Caki2 (cell line): ENCODE measurements at regions not wholly inside any gene's neighbourhood (a gene's known extent, or its start where the extent isn't known, plus 50 kb on each side); places are given as distances from the start of the nearest gene placed in this dataset.

Source experiments
- DNase-seq: peaks from one replicate; pipeline ENCODE4 v3.0.0-alpha.2; 2015; ENCODE audit warnings: low read depth
- in situ Hi-C: cut with HindIII; loops from 2 replicates; pipeline ENCODE4 v1.10.0; 2016; ENCODE audit warnings: low sequenced_read_pairs, low pct_unique_long_range_greater_than_20kb, mixed read lengths

DNA sequence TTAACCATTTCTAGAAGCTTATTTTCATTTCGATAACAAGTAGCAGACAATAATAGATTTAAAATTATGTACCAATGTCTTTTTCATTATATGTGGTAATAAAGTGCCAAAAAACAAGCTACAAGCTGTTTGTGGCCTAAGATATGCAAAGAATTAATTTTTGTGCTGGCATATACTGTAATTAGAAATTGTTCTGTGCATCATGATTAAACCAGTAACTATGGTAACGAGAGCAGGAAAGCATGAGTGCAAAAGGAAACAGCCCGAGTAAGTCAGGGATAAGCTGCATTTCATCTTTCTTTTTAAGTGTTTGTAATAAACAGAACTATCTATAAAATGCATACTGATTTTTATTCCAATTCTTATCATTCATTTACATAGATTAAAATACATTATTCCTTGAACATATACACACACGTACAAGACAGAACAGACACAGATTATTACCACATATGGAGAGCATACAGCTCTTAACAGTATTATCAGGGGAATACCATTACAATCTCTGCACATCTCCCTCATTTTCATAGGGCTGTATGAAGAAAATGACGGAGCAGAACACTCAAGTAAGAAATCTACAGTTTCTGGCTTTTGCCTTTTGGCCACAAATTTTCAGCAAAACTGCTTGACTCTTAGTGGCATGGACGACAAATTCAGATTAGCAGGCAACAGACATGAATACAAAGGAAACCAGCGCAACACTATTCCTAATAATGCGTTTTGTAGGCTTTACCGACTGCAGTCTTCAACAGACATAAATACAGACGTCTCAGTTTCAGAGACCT, 121.3 kb upstream of the WDR17 start:
- no peak for DNase-seq
- in situ Hi-C loops, result no loop called here

DNA sequence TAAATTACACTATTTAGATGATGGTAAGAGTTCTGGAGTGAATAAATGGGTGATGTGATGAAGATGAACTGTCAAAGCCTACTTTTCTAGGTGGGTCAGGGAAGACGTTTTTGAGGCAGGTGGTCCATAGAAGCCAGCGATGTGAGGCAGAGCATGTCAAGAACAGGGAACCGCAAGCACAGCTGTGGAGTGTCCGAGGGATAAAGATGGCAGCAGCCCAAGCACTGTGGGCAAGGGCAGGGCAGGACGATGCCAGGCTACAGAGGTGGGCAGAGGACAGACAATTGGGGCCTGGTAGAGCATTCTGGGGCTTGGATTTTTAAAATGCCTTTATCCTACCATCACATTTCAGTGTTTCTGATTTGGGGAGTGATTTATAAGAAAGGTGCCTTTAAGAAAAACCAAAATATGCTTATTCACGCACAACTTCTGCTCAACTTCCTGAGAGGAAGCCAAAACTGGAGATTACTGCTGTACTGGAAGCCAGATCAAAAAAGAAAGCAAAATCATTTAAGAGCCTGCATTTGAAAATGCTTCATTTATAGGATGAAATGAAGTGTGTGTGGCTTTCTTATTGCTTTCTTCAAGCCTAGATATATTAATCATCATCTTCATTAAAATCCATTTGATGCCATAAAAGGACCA, 119.0 kb upstream of the WDR17 start:
- in situ Hi-C loops, result no loop called here

DNA sequence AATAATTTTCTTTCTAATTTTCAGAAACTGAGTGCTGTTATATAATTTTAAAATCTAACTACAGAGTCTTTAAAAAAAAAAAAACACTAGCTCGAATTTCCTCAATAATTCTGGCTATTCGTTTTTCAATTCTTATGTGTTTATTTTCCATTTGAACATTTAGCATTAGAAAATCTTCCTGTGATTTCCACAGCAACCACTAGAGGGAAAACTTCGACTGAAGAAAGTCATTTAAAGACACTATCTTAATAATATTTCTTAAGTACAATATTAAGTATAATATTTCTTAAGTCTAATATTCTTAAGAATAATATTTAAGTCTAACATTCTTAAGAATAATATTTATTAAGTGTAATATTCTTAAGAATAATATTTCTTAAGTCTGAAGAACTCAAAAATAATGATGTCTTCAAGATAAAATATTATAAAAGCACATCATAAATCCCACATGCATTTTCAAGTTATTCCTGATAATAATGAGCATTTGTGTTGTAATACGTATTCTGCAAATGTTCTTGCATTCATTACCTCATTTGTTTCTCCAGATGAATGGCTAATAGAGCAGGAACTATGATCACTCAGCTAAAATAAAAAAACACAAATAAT, 118.4 kb upstream of the WDR17 start:
- DNase-seq, result no peak
- in situ Hi-C loops, result no loop called here

More for the DNA sequence above, 119.0 kb upstream of the WDR17 start:
- DNase-seq, result no peak

DNA sequence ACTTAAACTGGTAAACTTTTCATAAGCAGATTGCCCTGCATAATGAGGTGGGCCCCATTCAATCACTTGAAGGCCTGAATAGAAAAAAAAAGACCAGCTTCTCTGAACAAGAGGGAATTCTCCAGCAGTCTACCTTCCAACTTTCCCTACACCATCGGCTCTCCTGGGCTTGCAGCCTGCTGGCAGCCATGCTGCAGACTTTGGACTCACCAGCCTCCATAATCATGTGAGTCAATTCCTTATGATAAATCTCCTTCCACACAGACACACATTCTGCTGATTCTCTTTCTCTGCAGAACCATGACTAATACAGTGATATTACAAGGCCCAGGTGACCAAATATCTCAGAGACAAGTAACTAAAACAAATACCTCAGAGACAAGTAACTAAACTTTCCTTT, 113.8 kb upstream of the WDR17 start:
- DNase-seq, result peak; percentile 45
- in situ Hi-C loops, result no loop called here

DNA sequence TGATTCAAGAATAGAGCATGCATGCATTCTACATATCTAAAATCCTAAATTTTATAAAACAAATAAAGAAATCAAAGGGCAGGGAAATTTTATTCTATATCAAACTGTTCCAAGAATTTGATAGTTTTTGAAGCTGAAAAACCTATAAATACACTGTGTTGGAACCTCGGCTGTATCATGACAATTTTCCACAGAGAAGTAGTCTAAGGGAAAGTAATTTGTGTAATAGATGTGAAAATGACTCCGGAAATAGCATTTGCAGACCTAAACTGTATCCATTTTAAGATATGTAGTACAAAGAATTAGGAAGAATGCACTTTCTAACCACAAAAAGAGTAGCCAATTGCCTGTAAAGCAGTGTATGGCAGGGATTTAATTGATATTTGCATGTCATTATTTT, 112.5 kb upstream of the WDR17 start:
- no peak for DNase-seq
- in situ Hi-C loops, result no loop called here

DNA sequence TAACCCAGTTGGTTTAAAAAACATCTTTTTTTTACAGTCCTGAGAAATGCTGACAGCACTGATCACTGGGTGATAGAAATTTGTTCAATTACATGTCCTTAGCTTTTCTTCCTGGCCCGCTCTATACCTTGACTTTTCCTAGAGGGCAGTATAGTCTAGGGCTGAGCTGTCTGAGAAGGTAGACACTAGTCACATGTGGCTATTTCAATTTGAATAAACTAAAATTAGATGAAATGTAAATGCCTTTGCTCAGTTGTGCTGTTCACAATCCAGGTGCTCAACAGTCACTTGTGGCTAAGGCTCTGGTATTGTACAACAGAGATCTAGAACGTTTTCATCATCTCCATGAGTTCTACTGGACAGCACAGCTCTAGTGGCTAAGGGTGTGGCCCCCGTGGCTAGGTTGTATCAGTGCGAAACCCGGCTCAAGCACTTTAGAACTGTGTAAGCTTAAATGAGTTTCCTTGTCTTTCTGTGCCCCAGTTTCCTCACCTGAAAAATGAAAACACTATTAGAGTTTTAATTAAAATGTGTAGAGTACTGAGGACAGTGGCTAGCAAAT, 111.6 kb upstream of the WDR17 start:
- in situ Hi-C loops, result no loop called here
- no peak for DNase-seq

DNA sequence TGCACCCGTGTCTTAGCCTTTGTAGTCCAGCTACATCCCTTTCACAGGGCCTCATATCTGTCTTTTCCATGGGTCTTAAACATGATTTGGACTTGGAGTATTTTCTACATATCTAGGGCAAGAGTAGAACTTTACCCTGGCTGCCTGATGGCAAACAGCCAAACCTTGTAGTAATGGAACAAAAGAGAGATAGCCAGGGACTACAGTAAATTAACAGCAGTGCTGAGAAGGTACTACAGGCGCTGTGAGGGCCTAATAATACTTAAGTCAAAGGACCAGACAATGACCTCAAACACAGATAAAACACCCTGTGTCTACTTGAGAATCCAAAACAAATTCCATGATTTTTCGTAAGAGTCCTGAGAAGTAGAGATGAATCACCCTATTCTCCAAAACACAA, 111.0 kb upstream of the WDR17 start:
- in situ Hi-C loops, result no loop called here
- no peak for DNase-seq

DNA sequence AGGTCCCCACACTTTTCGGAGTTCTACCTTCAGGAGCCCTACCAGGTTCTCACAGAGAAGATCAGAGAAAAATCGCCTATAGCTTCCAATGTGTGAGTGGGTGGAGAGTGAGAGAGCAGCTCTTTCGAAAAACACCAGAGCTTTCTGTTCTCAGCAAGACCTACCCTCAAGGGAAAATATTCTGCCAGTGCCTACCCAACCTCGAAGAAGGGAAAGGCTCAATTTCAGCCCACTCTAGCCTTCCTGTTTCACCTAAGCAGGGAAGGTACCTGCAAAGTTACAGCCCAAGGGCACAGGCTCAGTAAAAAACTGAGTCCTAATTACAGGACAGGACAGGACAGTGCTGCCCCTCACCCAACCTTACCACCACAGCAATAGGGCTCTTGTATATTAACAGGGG, 104.0 kb upstream of the WDR17 start:
- in situ Hi-C loops, result no loop called here
- DNase-seq, result no peak

DNA sequence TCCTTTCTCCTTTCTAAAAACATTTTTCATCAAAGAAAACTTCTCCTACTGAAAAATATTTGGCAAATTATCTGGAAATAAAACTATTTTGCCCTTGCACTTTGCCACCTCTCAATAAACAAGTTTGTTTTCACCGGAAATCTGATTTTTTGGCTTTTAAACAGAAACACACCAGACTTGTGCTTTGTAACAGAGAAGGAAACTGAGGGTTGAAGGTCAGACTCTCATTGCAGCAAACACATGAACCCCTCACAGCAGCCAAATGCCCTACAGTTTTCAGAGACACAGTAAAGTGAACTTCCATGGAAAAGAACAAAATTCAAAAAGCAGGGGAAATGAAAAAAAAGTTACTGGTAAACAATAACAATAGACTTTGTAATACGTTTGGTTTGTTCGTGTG, 95.6 kb upstream of the WDR17 start:
- in situ Hi-C loops, result no loop called here
- DNase-seq, result no peak

DNA sequence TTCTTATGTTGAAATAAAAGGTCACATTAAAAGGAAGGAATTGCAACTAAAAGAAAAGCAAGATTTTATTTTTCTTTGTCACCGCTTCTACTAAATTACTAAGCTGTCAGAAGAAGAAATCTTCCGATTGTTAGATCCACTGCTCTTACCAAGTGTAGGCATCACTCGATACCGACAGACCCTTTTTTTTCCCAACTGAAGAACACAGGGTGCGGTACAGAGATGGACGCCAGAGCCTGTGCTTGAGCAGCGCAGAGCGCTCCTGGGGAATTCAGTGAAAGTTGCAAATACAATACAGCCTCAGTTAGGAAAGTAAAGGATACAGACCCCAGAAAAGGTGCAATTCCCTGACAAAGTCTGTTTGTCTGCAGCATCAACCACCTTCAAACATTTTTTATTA, 94.9 kb upstream of the WDR17 start:
- DNase-seq, result no peak
- in situ Hi-C loops, result no loop called here

DNA sequence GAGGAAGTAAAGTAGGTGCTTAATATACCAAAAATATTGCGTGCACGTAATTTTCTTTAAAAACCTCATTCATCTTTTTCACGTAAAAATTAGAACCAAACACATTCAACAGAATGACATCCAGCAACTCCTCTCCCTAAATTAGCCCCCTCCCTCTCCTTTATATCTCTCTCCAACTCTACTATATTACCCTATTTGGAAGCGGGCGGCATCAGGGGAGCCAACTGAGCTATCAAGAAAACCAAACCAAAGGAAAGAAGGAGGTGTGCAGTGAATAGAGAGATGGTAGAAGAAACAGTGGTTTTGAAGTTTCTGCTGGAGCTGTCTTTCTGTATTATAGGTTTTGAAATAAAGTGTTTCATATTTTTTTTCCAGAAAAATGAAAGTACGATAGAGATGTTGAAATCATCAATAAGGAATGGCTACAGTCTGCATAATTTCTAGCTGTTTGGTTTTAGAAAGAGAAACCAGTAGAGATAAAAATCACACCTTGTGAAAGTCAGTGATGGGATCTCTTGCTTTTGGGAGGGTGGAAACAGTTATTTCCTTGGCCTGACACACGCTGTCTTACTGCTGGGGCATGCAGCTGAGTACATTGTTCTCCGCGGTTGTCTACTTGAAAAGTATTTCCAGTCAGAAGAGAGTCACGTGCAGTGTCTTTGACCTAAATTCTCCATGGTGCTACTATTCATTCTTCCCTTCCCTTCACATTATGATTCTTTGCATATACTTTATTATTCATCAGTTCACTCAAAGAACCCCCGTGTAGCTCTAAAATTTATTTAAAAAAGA, 94.1 kb upstream of the WDR17 start:
- in situ Hi-C loops, result no loop called here
- DNase-seq, result no peak

DNA sequence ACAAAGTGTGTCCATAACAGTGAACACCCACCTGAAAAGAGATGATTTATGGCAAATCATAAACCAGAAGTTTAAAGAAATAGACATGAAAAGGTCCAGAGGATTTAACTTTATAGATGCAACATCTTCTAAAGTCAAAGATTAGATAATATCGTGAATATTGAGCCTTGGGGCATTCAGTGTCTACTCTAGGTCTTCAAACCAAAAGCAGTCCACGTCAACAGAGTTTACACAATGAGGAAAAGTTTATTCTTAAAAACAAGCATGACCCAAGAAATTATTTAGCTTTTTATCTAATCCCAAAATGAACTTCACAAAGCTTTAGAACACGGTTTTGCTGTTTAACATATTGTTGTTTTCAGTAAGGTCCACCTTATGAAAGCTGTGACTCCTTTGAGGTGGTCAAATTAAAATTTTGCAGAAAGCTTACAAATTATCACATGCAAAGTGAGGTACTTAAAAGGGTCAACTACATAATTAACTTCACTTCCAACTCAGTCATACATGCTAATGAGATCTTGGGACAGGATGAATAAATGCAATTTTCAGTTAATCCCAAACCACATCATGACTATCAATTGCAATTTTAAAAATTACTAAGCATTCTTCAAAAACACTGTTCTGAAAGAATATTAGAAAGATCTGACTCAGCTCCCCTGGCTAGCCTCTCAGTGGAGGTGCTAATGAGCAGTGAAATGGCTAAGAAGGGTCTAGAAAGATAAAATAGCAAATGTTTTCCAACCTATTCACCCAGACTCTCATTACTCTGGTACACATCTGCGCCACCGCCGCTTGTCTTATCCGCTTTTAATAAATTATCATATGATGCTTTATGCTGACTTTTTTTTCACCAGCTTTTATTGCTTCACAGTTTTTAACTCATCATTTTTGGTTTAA, 92.4 kb upstream of the WDR17 start:
- DNase-seq, result no peak
- in situ Hi-C loops, result no loop called here

DNA sequence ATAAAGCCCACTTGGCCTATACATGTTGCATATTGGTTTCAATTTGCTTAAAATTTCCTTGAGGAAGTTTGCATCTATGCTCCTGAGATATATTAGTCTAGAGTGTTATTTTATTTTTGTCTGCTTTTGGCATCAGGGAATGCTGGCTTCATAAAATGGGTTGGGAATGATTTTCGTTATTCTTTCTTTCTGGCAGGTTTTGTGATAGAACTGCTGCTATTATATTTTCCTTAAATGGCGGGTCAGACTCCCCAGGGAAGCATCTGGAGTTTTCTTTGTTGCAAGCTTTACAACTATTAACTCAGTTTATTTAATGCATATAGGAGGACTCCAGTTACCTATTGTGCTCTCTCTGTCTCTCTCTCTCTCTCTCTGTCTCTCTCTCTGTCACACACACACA, 82.0 kb upstream of the WDR17 start:
- in situ Hi-C loops, result no loop called here

DNA sequence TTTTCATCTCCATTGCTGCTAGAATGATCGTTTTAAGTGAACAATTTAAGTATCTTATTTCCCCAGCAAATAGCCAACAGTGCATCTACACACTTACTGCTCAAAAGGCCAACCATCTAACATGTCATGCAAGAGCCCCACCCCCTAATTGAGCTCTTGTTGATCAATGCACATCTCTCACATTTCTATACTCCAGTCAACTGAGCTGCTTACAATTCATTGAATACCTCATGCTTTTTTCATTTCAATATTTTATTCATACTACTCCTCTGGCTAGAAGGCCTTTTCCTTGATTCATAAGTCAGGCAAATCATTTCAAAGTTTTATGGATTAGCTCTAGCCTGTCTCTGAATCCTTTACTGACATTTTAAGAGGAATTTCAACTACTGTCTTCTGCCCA, 79.0 kb upstream of the WDR17 start:
- no peak for DNase-seq
- in situ Hi-C loops, result no loop called here

More for the DNA sequence above, 82.0 kb upstream of the WDR17 start:
- no peak for DNase-seq

DNA sequence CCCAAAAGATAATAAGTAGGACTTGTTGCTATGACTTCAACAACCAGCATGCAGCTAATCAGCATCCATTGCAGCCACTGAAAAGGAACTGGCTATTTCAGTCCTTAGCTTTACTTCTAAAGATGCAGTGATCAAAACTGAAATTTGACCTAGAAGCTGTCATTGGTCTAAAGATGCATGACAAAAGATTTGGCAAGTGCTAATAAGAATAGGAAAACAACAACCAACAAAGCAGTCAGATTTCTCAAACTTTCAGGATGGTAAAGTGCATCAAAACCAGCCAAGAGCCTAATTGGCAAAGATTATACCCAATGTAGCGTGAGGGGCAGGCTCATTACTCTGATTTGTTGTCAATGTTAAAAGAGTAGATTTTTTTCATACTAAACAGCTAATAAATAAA, 77.1 kb upstream of the WDR17 start:
- DNase-seq, result no peak
- in situ Hi-C loops, result no loop called here

DNA sequence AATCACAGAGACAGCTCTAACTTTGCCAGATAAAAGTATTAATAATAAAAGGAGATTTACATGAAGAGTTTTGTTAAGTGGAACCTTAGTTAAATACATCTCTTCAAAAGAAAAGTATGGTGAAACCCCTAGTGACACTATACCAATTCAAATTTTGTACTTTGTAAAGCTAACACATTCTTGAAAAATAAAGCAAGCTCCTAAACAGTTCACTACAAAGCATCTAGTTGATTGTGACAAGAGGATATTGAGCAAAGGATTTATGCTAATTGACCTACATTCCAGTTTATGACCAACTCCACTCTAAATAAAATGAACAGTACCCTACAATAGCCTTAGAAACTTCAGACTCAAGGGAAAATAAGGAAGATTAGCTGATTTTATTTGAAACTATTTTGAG, 69.4 kb upstream of the WDR17 start:
- in situ Hi-C loops, result no loop called here
- no peak for DNase-seq

DNA sequence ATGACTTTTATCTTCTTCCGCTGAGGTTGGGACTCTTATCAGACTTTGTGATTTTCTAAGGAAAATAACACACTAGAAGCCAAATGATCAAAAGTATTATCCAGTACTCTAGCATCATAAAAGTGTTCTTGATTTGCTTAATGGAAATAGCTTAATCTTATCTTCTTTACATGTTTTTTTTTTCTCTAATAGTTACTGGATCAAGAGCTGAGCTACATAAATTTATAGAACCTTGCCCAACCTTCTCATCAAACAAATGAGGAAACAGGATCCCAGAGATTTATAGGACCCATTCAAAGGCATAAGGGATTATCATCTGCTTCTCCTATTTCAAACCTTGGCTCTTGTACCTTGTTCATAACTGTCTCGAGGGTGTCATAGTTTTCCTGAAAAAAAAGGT, 68.3 kb upstream of the WDR17 start:
- in situ Hi-C loops, result no loop called here
- DNase-seq, result no peak

DNA sequence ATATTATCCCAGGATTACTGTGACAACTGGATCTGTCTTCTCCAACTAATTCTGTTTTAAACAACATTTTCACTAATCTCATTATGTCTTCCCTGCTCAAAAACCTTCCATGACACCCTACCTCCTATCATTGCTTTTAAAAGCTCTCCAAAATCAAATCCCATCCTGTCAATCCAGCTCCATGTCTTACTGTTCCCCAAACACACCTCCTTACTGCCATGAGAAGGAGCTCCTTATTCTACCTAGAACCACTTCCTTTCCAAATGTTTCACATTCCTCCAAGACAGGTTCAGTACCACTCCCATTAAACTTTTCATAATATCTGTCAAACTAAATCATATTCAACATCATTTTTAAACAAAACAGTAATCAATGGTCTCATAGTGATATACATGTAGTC, 66.9 kb upstream of the WDR17 start:
- in situ Hi-C loops, result no loop called here
- DNase-seq, result peak; percentile 9
